ENCODE measurements at regions not wholly inside any gene's neighbourhood (a gene's known extent, or its start where the extent isn't known, plus 50 kb on each side); places are given as distances from the start of the nearest gene placed in this dataset.

- DNase-seq (ENCODE audit: extremely low spot score, insufficient read length, low read depth) (no peak), FAIRE-seq (no peak)
Measured at GRCh38 chr4:181674315-181674875, 568.8 kb upstream of the TENM3 start.

- FAIRE-seq (no peak), DNase-seq (ENCODE audit: extremely low spot score, insufficient read length, low read depth) (no peak)
Measured at GRCh38 chr4:181676546-181676945, 566.7 kb upstream of the TENM3 start.

GRCh38 chr4:181677201-181677600, 566.0 kb upstream of the TENM3 start:
- DNase-seq (ENCODE audit: extremely low spot score, insufficient read length, low read depth) (no peak), FAIRE-seq (no peak)

GRCh38 chr4:181677621-181678020, 565.6 kb upstream of the TENM3 start:
- no peak for DNase-seq (ENCODE audit: extremely low spot score, insufficient read length, low read depth)
- FAIRE-seq, result no peak

GRCh38 chr4:181679754-181680153, 563.4 kb upstream of the TENM3 start:
- DNase-seq (ENCODE audit: extremely low spot score, insufficient read length, low read depth) (no peak), FAIRE-seq (no peak)

GRCh38 chr4:181682367-181683047, 560.7 kb upstream of the TENM3 start:
- DNase-seq (ENCODE audit: extremely low spot score, insufficient read length, low read depth) (no peak), FAIRE-seq (no peak)

GRCh38 chr4:181684310-181684709, 558.9 kb upstream of the TENM3 start:
- DNase-seq (ENCODE audit: extremely low spot score, insufficient read length, low read depth) (no peak), FAIRE-seq (no peak)

GRCh38 chr4:181685461-181685860, 557.7 kb upstream of the TENM3 start:
- no peak for FAIRE-seq
- DNase-seq (ENCODE audit: extremely low spot score, insufficient read length, low read depth), result no peak

- DNase-seq (ENCODE audit: extremely low spot score, insufficient read length, low read depth), result no peak
- no peak for FAIRE-seq
Measured at GRCh38 chr4:181685911-181686310, 557.3 kb upstream of the TENM3 start.

- no peak for DNase-seq (ENCODE audit: extremely low spot score, insufficient read length, low read depth)
- no peak for FAIRE-seq
Measured at GRCh38 chr4:181687116-181687515, 556.1 kb upstream of the TENM3 start.

- DNase-seq (ENCODE audit: extremely low spot score, insufficient read length, low read depth), result no peak
- FAIRE-seq, result no peak
Measured at GRCh38 chr4:181688432-181688831, 554.8 kb upstream of the TENM3 start.

- DNase-seq (ENCODE audit: extremely low spot score, insufficient read length, low read depth) (no peak), FAIRE-seq (no peak)
Measured at GRCh38 chr4:181688872-181689271, 554.3 kb upstream of the TENM3 start.

GRCh38 chr4:181690498-181690897, 552.7 kb upstream of the TENM3 start:
- DNase-seq (ENCODE audit: extremely low spot score, insufficient read length, low read depth) (no peak), FAIRE-seq (no peak)

GRCh38 chr4:181692965-181693364, 550.2 kb upstream of the TENM3 start:
- DNase-seq (ENCODE audit: extremely low spot score, insufficient read length, low read depth), result no peak
- no peak for FAIRE-seq

- no peak for DNase-seq (ENCODE audit: extremely low spot score, insufficient read length, low read depth)
- no peak for FAIRE-seq
Measured at GRCh38 chr4:181693517-181693916, 549.7 kb upstream of the TENM3 start.

GRCh38 chr4:181698221-181698620, 545.0 kb upstream of the TENM3 start:
- FAIRE-seq, result no peak

GRCh38 chr4:181701214-181701613, 542.0 kb upstream of the TENM3 start:
- DNase-seq (ENCODE audit: extremely low spot score, insufficient read length, low read depth) (no peak), FAIRE-seq (no peak)

More at GRCh38 chr4:181698221-181698620, 545.0 kb upstream of the TENM3 start:
- no peak for DNase-seq (ENCODE audit: extremely low spot score, insufficient read length, low read depth)

- no peak for DNase-seq (ENCODE audit: extremely low spot score, insufficient read length, low read depth)
- FAIRE-seq, result no peak
Measured at GRCh38 chr4:181701894-181702293, 541.3 kb upstream of the TENM3 start.

- DNase-seq (ENCODE audit: extremely low spot score, insufficient read length, low read depth), result no peak
- no peak for FAIRE-seq
Measured at GRCh38 chr4:181702864-181703495, 540.2 kb upstream of the TENM3 start.

GRCh38 chr4:181710143-181710542, 533.1 kb upstream of the TENM3 start:
- DNase-seq (ENCODE audit: extremely low spot score, insufficient read length, low read depth) (no peak), FAIRE-seq (no peak)

GRCh38 chr4:181711387-181711786, 531.8 kb upstream of the TENM3 start:
- FAIRE-seq, result no peak
- no peak for DNase-seq (ENCODE audit: extremely low spot score, insufficient read length, low read depth)
